HG02943 (cell line): ENCODE measurements at regions not wholly inside any gene's neighbourhood (a gene's known extent, or its start where the extent isn't known, plus 50 kb on each side); places are given as distances from the start of the nearest gene placed in this dataset.
A peak's percentile ranks its signal among the peaks of the same experiment; 100 is the strongest.

ENCODE experiments used
- ATAC-seq: cut with Tn5 transposase; IDR thresholded peaks from one replicate; pipeline ENCODE4 v1.9.1; 2021; ENCODE audit warnings: mild to moderate bottlenecking, low read depth, moderate library complexity; ENCODE audit not compliant: unreplicated experiment

GRCh38 chr2:129320288-129320687 is 659.2 kb upstream of the RAB6C start:
- ATAC-seq = no peak

DNA sequence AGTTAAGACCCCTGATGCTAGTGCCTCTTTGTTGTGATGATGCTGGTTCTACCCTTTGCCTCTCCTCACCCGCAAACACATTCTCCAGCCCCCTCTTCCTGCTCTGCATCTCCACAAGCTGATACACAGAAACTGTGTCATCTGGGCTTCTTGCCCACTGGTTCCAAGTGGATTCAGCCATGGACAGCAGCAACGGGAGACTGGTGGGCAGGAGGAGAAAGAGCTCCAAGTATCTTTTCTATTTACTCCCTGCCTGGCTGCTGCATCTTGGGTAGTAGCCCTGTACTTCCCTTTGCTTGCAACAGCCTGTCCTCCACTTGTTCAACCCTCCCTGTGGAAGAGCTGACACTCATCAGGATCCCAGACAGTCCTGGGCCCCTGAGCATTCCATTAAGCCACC is 655.1 kb upstream of the RAB6C start:
- ATAC-seq = no peak

GRCh38 chr2:129325151-129325550 is 654.3 kb upstream of the RAB6C start:
- no peak for ATAC-seq

DNA sequence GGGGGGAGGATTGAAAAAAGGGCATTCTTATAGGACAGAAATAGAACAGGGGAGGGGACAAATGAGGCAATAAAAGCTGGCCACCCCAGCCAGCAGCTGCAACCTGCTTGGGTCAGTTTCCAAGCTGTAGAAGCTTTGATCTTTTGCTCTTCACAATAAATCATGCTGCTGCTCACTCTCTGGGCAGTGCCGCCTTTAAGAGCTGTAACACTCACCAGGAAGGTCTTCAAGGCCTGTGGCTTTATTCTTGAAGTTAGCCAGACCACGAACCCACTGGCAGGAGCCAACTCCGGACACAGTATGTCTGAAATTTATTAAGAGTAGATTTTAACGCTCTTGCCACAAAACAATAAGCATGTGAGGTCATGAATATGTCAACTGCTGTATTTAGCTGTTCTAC is 649.9 kb upstream of the RAB6C start:
- no peak for ATAC-seq

DNA sequence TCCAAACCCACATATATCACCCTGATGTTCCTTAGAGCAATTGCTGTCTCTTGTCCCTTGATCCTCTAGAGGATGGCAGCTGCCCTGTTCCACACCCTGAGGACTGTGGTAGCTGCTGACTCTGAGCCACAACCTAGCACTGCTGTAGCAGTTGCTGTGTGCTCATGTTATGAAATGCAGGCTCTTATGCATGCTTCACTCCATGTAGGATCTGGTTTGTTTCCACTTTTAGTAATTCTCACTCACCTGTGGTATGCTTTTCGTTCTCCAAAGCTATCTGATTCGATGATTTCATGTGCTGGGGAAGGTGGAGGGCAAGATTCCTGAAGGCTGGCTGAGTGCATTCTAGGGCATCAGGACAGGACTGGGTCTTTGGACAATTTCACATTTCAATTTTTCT is 649.0 kb upstream of the RAB6C start:
- no peak for ATAC-seq

GRCh38 chr2:129331638-129332037 is 647.8 kb upstream of the RAB6C start:
- no peak for ATAC-seq

DNA sequence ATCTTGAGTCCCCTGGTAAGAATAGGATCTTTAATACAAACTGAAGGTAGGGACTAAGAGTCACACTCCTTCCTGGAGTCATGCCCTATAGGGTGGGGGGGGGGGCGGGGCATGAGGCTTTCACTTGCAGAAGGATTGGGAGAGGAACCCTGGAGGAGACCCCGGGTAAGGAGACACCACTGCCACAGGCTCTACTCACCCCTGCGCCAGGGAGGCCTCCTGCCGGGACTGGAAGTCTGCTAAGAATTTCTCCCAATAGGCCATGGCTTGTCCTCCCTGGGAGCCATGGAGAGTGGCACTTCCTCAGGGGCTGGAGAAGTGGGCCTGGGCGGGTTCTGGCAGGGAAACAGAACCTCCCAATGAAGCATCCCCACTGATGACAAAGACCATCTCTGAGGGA is 645.3 kb upstream of the RAB6C start:
- no peak for ATAC-seq

DNA sequence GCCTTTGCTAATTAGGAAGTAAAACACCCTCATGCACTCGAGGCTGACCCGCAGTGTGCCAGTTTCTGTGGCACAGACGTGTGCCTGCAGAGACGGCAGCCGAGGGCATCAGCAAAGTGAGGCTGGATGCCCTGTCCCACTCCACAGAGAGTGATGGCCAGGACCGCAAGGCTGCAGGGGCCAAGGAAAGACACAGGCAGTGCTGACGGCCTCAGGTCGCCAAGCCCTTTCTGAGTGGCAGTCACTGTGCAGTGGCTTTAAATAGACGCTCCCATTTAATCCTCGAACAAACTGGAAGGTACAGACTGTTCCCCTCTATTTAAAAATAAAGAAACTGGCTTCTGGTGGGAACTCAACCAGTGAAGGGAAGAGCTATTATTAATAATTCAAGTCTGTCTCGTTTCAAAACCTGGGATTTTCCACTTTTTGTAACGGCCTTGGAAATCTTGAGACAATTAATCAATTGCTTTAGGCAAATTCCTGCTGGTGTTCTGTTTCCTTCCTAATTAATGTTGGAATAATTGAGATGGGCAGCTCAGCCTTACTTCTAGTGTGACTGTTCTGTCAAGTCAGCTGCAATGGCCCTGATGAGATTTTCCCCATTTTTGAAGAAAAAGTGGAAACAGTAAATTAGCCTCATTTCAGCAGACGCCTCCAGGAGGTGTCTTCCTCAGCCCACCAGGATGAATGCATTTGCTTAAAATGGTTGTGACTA is 644.6 kb upstream of the RAB6C start:
- ATAC-seq = no peak

DNA sequence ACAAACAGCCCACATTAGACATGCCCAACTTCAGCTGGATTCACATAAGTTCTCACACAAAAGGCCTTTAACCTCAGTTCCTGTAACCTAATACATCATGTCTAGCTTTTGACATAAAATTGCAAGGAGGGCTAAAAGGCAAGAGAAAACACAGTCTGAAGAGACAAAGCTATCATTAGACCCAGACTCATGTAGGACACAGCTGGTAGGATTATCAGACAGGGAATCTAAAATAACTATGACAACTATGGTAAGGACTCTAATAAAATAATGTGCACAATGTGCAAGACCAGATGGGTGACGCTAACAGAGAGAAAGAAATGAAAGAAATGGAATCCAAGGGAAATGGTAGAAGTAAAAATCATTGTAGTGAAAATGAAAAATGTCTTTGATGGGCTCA is 643.2 kb upstream of the RAB6C start:
- ATAC-seq = no peak

DNA sequence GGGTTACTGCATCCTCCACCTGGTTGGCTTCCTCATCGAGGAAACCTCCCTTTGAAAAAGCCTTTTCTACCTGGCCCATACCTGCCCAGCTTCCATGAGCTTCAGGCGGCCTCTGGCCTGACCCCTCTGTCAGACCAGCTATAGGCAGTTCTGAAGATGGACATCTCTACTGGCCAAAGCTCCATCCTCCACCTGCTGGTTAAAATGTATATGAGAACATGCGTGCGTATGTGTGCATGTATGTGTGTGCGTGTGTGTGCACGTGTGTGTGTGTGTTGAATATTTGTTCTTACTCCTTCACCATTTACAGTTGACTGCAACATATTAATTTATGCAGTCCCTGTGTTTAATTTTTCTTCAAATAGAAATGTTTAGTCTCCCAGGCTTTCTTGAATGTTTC is 642.4 kb upstream of the RAB6C start:
- no peak for ATAC-seq

DNA sequence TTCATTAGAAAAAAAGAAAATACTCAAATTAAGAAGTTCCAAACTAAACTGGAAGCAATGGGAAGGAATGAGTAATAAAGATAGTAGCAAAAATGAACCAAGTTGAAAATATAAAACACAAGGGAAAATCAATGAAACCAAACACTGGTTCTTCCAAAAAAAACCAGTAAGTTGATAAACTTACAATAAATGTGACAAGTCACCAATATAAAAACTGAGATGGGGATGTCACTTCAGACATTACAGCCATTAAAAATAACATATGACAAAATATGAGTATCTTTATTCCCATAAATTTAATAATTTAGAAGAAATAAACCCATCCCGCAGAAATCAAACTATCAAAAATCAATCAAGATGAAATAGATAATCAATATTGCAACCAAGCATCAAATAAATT is 633.9 kb upstream of the RAB6C start:
- ATAC-seq = no peak

- ATAC-seq = peak; percentile 99
Observed at GRCh38 chr2:129347486-129348217, 631.8 kb upstream of the RAB6C start.

- ATAC-seq = no peak
Observed at GRCh38 chr2:129354631-129355030, 624.8 kb upstream of the RAB6C start.

GRCh38 chr2:129361688-129362087 is 617.8 kb upstream of the RAB6C start:
- ATAC-seq = no peak

DNA sequence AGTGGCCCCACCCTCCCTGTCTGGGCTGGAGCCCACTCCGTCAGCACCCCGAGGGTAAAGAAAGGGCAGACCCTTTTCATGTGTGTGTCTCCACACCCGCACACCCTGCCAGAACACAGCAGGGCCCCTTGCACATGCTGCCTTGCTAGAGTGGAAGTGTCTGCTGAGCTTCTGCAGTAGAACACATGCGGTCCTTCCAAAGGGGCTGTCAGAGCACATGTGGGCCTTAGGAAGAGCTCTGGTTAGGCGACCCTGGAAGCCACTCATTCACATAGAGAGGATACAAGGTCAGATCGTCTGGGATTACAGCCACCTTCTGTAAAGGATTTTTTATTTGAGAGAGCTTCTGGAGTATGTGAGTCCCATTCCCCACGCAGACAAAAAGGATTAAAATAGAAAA is 613.2 kb upstream of the RAB6C start:
- ATAC-seq = no peak

DNA sequence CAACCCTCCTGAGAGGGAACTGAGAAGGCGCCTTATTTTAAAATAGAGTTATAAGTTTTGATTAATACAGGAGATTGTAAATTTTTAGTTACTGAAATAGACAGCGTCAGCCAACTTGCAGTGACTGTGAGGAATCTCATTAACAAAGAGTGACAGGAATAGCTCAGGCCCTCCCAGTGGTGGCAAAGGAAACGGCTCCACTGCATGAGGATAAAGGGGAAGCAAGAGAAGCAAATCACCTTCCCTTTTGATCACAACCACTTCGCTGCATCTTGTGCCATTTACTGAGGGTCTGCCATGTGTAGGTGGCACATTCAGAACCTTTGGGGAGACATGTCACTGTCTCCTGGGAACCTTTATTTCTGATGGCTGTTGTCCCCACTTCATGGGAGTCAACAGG is 612.4 kb upstream of the RAB6C start:
- no peak for ATAC-seq

DNA sequence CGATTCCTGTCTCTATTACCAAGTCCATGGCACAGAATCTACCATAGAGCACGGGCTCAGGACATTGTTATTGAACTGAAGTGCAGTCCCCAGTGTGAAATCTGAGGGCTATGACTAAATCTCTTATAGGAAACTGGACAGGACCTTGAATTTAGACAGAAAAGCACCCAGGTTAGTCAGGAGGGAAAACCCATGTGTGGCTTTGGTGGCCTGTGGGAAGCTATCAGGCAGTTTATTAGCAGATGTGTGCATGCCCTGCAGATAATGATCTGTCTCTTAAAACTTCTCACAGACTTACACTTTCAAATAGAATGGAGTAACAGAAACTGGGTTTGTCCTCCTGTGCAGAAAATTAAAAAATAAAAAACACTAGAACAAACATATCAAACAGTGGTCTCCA is 610.0 kb upstream of the RAB6C start:
- ATAC-seq = no peak

- ATAC-seq = no peak
Observed at GRCh38 chr2:129374452-129374851, 605.0 kb upstream of the RAB6C start.

GRCh38 chr2:129375632-129376425 is 603.6 kb upstream of the RAB6C start:
- no peak for ATAC-seq

DNA sequence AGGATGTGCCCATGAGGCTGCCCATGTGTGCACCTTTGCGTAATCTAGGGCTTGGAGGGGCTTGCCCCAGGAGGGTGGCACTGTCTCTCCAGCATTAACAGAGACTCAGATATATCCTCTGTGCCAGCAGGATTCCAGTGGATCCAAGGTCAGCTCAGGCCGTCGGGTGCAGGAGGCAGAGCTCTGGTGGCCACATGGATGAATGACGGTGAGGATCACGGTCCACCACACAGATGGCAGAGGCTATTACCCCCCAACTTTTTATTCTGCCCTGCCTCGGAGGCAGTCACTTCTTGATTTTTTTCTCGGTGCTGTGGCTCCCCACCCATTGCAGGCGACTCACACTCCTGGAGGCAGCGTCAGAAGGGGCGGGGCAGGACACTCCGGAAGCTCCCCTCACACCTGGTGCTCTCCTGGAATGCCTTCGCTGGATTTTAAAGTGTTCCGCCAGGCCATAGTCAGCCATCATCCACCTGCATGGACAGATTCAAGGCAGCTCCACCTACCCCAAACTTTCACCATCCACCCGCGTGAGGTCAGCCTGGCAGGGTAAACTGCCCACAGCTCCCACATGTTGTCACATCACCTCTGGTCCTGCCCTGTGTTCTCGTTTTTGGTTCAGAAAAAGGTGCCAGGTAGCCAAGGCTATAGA is 602.9 kb upstream of the RAB6C start:
- ATAC-seq = no peak

DNA sequence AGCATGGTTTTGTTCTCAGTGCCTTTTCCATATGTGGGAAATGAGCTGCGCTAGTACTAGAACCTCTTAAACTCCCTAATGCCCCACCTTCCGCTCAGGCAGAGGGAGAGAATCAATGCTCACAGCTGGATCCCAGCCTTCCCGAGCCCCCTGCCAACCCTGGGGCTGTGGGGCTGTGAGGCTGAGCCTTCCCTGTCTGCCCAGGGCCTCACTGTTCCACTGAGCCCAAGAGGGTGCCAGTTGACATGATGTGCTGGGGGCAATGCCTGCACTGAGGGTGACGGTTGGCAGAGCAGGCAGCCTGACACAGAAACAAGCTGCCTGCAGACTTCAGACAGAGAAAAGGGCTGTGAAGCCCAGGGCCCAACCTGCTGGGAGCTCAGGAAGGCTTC is 602.4 kb upstream of the RAB6C start:
- no peak for ATAC-seq
